SK-N-SH (cell line): ENCODE measurements at regions not wholly inside any gene's neighbourhood (a gene's known extent, or its start where the extent isn't known, plus 50 kb on each side); places are given as distances from the start of the nearest gene placed in this dataset.

Experiments used
- CTCF ChIA-PET: fragments of 300-600, 350-600 bp; formaldehyde crosslinking; extraction: SDS; loops from one replicate; lab custom pipeline; 2021; lab: Yijun Ruan, JAX
- POLR2A ChIA-PET: fragments of 350-600 bp; sonication (Branson Sonifier 250); formaldehyde crosslinking; extraction: SDS; loops from one replicate; lab custom pipeline; 2020; ENCODE audit warnings: antibody characterized with exemption, inconsistent platforms; lab: Yijun Ruan, JAX
- DNase-seq: peaks from one replicate; pipeline ENCODE4 v3.0.0; 2012
- H2AFZ ChIP-seq: fragments of 200-600 bp; sonication (generic); 2 replicates; pipeline ENCODE4 v1.8.1; 2016; ENCODE audit warnings: antibody characterized with exemption, mild to moderate bottlenecking, low read depth
- H3F3A ChIP-seq: fragments of 200-600 bp; sonication (generic); replicated peaks from 2 replicates; pipeline ENCODE3; 2016; ENCODE audit warnings: antibody characterized with exemption, mild to moderate bottlenecking; ENCODE audit not compliant: insufficient read depth
- H3K27ac ChIP-seq, 2 experiments: fragments of 200-500 bp in 1 of 2; fragments of 200-600 bp in 1 of 2; sonication (Bioruptor generic) in 1 of 2; sonication (generic), shearing (Covaris generic) in 1 of 2; 2 replicates each; pipeline versions ENCODE4 v1.5.1 to v1.6.1; 2014 to 2016; ENCODE audit warnings: low read depth in 2 of 2, inconsistent platforms in 1 of 2, low read length in 1 of 2, mild to moderate bottlenecking in 1 of 2, mixed read lengths in 1 of 2
- H3K27me3 ChIP-seq: fragments of 200-600 bp; sonication (generic), shearing (Covaris generic); 2 replicates; pipeline ENCODE4 v1.6.1; 2016; ENCODE audit warnings: mixed run types; ENCODE audit not compliant: insufficient read depth
- H3K36me3 ChIP-seq, 2 experiments: fragments of 200-500 bp in 1 of 2; fragments of 200-600 bp in 1 of 2; sonication (Bioruptor generic) in 1 of 2; sonication (generic) in 1 of 2; replicated peaks in 1 of 2; 2 replicates each; pipeline versions ENCODE3 to v1.5.1; 2014 to 2016; ENCODE audit warnings: low read length in 1 of 2, mild to moderate bottlenecking in 1 of 2; ENCODE audit not compliant: insufficient read depth in 2 of 2, control insufficient read depth in 1 of 2
- H3K4me1 ChIP-seq, 2 experiments: fragments of 200-500 bp in 1 of 2; fragments of 200-600 bp in 1 of 2; sonication (Bioruptor generic) in 1 of 2; sonication (generic), shearing (Covaris generic) in 1 of 2; 2 replicates each; pipeline versions ENCODE4 v1.5.1 to v1.6.1; 2014 to 2016; ENCODE audit warnings: low read depth in 1 of 2, low read length in 1 of 2, mixed run types in 1 of 2; ENCODE audit not compliant: insufficient read depth in 2 of 2, control insufficient read depth in 1 of 2
- H3K4me2 ChIP-seq: fragments of 200-600 bp; sonication (generic), shearing (Covaris generic); 2 replicates; pipeline ENCODE4 v1.6.1; 2017; ENCODE audit warnings: mixed run types
- H3K4me3 ChIP-seq, 2 experiments: fragments of 200-500 bp in 1 of 2; fragments of 200-600 bp in 1 of 2; sonication (Bioruptor generic) in 1 of 2; sonication (generic), shearing (Covaris generic) in 1 of 2; 2 replicates each; pipeline versions ENCODE4 v1.5.1 to v1.8.1; 2014 to 2016; ENCODE audit warnings: low read depth in 2 of 2, inconsistent platforms in 1 of 2, low read length in 1 of 2, mild to moderate bottlenecking in 1 of 2, mixed read lengths in 1 of 2, moderate library complexity in 1 of 2
- H3K79me2 ChIP-seq: fragments of 200-600 bp; sonication (generic); 2 replicates; pipeline ENCODE4 v1.8.1; 2017; ENCODE audit warnings: mild to moderate bottlenecking; ENCODE audit not compliant: insufficient read depth
- H3K9ac ChIP-seq: fragments of 200-600 bp; sonication (generic); 2 replicates; pipeline ENCODE4 v1.6.1; 2017; ENCODE audit warnings: mixed run types
- H3K9me2 ChIP-seq: fragments of 200-600 bp; sonication (generic); 2 replicates; pipeline ENCODE4 v1.6.1; 2017; ENCODE audit warnings: mixed run types
- H3K9me3 ChIP-seq: fragments of 200-600 bp; sonication (generic); 2 replicates; pipeline ENCODE4 v1.6.1; 2017; ENCODE audit warnings: mixed run types, mild to moderate bottlenecking, moderate library complexity
- H4K20me1 ChIP-seq: fragments of 200-600 bp; sonication (generic); 2 replicates; pipeline ENCODE4 v1.6.1; 2017; ENCODE audit warnings: mild to moderate bottlenecking, mixed run types; ENCODE audit not compliant: insufficient read depth
- ELF1 ChIP-seq: IDR thresholded peaks from 2 replicates; pipeline ENCODE4 v1.4.0; 2012
- EZH2phosphoT487 ChIP-seq: fragments of 200-600 bp; sonication (generic); IDR thresholded peaks from 2 replicates; pipeline ENCODE4 v1.6.1; 2017; ENCODE audit warnings: low read depth, mixed run types, mild to moderate bottlenecking, antibody characterized with exemption, moderate library complexity, borderline replicate concordance
- FOXJ3 ChIP-seq: sonication (generic); formaldehyde crosslinking; IDR thresholded peaks from 2 replicates; pipeline ENCODE4 v1.5.1; 2020; ENCODE audit warnings: mild to moderate bottlenecking, missing genetic modification reagents
- GABPA ChIP-seq: IDR thresholded peaks from 2 replicates; pipeline ENCODE4 v1.4.0; 2012; ENCODE audit warnings: low read depth, mild to moderate bottlenecking
- GATA2 ChIP-seq: sonication (generic); formaldehyde crosslinking; IDR thresholded peaks from 2 replicates; pipeline ENCODE4 v1.5.0; 2020; ENCODE audit warnings: mild to moderate bottlenecking, missing genetic modification reagents
- MAX ChIP-seq: IDR thresholded peaks from 2 replicates; pipeline ENCODE4 v1.4.0; 2012; ENCODE audit warnings: low read depth
- MXI1 ChIP-seq: IDR thresholded peaks from 2 replicates; pipeline ENCODE4 v1.6.1; 2012; ENCODE audit warnings: mild to moderate bottlenecking, low read depth, low read length, improper control_type of control experiment
- PBX3 ChIP-seq: IDR thresholded peaks from 2 replicates; pipeline ENCODE4; 2012
- POLR2AphosphoS5 ChIP-seq: IDR thresholded peaks from 2 replicates; pipeline ENCODE4 v1.6.1; 2012; ENCODE audit warnings: low read depth, low read length
- RAD21 ChIP-seq: IDR thresholded peaks from 2 replicates; pipeline ENCODE4 v1.6.1; 2012; ENCODE audit warnings: mild to moderate bottlenecking, low read length
- RXRA ChIP-seq: IDR thresholded peaks from 2 replicates; pipeline ENCODE4 v1.4.0; 2012; ENCODE audit warnings: low read depth, mild to moderate bottlenecking, borderline replicate concordance
- SMC3 ChIP-seq: IDR thresholded peaks from 2 replicates; pipeline ENCODE4 v1.6.1; 2012; ENCODE audit warnings: low read depth, low read length, improper control_type of control experiment
- TCF12 ChIP-seq: IDR thresholded peaks from 2 replicates; pipeline ENCODE4 v1.4.0; 2012
- WGBS: methylation state at CpG from one replicate; pipeline ENCODE4 v1.1.6; 2017; ENCODE audit warnings: low lambda C conversion rate; 5-methylcytosine and 5-hydroxymethylcytosine counted together
- TF ChIP-seq, protein P1 (sequence below): IDR thresholded peaks from 2 replicates; pipeline ENCODE4 v1.4.0; 2012; ENCODE audit warnings: low read depth, borderline replicate concordance
- TF ChIP-seq, protein P2 (sequence below): fragments of 150-350 bp; IDR thresholded peaks from 2 replicates; pipeline ENCODE4 v1.6.1; 2017; ENCODE audit warnings: antibody characterized with exemption, low read length, low read depth, borderline replicate concordance
- TF ChIP-seq, protein P3 (sequence below): fragments of 150-350 bp; IDR thresholded peaks from 2 replicates; pipeline ENCODE4 v1.6.1; 2016; ENCODE audit warnings: mild to moderate bottlenecking, low read depth, low read length
- TF ChIP-seq, protein P4 (sequence below): IDR thresholded peaks from 2 replicates; pipeline ENCODE4 v1.6.1; 2012; ENCODE audit warnings: mild to moderate bottlenecking, low read depth, low read length, moderate library complexity

- no peaks in the 10 kb centered on the region; a peak in 1 of 4 replicates for H3K4me1 ChIP-seq
- H3K36me3 ChIP-seq, result no peaks in the 10 kb centered on the region
- H3F3A ChIP-seq, result no peaks in the 10 kb centered on the region
- H3K9ac ChIP-seq, result no peak overlapping the region
- H3K79me2 ChIP-seq, result no peaks in the 10 kb centered on the region
- no peaks in the 10 kb centered on the region for H4K20me1 ChIP-seq
- H3K9me3 ChIP-seq, result no peaks in the 10 kb centered on the region
- 60% methylated on average over 6 of the region's 6 CpGs for WGBS
- H3K9me2 ChIP-seq, result no peaks in the 10 kb centered on the region
- TF ChIP-seq RAD21 (no peak), GABPA (no peak), SMC3 (no peak), EZH2phosphoT487 (no peak), RXRA (no peak)
- TF ChIP-seq, protein P1, sequence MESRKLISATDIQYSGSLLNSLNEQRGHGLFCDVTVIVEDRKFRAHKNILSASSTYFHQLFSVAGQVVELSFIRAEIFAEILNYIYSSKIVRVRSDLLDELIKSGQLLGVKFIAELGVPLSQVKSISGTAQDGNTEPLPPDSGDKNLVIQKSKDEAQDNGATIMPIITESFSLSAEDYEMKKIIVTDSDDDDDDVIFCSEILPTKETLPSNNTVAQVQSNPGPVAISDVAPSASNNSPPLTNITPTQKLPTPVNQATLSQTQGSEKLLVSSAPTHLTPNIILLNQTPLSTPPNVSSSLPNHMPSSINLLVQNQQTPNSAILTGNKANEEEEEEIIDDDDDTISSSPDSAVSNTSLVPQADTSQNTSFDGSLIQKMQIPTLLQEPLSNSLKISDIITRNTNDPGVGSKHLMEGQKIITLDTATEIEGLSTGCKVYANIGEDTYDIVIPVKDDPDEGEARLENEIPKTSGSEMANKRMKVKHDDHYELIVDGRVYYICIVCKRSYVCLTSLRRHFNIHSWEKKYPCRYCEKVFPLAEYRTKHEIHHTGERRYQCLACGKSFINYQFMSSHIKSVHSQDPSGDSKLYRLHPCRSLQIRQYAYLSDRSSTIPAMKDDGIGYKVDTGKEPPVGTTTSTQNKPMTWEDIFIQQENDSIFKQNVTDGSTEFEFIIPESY, result no peak
- TF ChIP-seq, protein P2, sequence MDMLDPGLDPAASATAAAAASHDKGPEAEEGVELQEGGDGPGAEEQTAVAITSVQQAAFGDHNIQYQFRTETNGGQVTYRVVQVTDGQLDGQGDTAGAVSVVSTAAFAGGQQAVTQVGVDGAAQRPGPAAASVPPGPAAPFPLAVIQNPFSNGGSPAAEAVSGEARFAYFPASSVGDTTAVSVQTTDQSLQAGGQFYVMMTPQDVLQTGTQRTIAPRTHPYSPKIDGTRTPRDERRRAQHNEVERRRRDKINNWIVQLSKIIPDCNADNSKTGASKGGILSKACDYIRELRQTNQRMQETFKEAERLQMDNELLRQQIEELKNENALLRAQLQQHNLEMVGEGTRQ, result no peak
- H3K4me2 ChIP-seq, result no peak overlapping the region
- H2AFZ ChIP-seq, result no peak overlapping the region
- ChIA-PET CTCF (no interaction called here), POLR2A (no interaction called here)
- H3K27ac ChIP-seq, result peak overlapping the region in 1 of 2 experiments; percentile 43; a peak in 1 of 4 replicates
- no peaks in the 10 kb centered on the region for H3K27me3 ChIP-seq
- H3K4me3 ChIP-seq, result no peak overlapping the region
- DNase-seq, result no peak
Observed at GRCh38 chr6:121999456-122000065, 399.9 kb upstream of the HSF2 start.

GRCh38 chr6:122005661-122006060, 393.8 kb upstream of the HSF2 start:
- ChIA-PET POLR2A (no interaction called here), CTCF (no interaction called here)
- no peak overlapping the region for H3K4me2 ChIP-seq
- no peaks in the 10 kb centered on the region for H3K27me3 ChIP-seq
- H4K20me1 ChIP-seq, result no peaks in the 10 kb centered on the region
- no peaks in the 10 kb centered on the region for H3K9me2 ChIP-seq
- DNase-seq, result no peak
- no peaks in the 10 kb centered on the region for H3K36me3 ChIP-seq
- no peaks in the 10 kb centered on the region for H3F3A ChIP-seq
- H3K4me3 ChIP-seq, result no peak overlapping the region
- 48% methylated on average over 3 of the region's 3 CpGs for WGBS
- H3K4me1 ChIP-seq, result peaks cover 2 to 12% of the 10 kb centered on the region in 2 experiments; a peak in 3 of 4 replicates
- H3K27ac ChIP-seq, result no peak overlapping the region
- peak overlapping the region; percentile 12; the same call in 1 of the 2 replicates for H2AFZ ChIP-seq
- no peak overlapping the region for H3K9ac ChIP-seq
- H3K9me3 ChIP-seq, result no peaks in the 10 kb centered on the region
- no peaks in the 10 kb centered on the region for H3K79me2 ChIP-seq
- TF ChIP-seq, protein P2, result no peak
- TF ChIP-seq ELF1, result no peak
- no peak for TF ChIP-seq RAD21
- no peak for TF ChIP-seq MAX
- TF ChIP-seq, protein P3, sequence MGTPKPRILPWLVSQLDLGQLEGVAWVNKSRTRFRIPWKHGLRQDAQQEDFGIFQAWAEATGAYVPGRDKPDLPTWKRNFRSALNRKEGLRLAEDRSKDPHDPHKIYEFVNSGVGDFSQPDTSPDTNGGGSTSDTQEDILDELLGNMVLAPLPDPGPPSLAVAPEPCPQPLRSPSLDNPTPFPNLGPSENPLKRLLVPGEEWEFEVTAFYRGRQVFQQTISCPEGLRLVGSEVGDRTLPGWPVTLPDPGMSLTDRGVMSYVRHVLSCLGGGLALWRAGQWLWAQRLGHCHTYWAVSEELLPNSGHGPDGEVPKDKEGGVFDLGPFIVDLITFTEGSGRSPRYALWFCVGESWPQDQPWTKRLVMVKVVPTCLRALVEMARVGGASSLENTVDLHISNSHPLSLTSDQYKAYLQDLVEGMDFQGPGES, result no peak
- TF ChIP-seq MXI1, result no peak
- no peak for TF ChIP-seq PBX3
- TF ChIP-seq GATA2 (CRISPR knock-in tag), result no peak
- TF ChIP-seq POLR2AphosphoS5, result no peak
- no peak for TF ChIP-seq FOXJ3 (CRISPR knock-in tag)
- TF ChIP-seq, protein P4, sequence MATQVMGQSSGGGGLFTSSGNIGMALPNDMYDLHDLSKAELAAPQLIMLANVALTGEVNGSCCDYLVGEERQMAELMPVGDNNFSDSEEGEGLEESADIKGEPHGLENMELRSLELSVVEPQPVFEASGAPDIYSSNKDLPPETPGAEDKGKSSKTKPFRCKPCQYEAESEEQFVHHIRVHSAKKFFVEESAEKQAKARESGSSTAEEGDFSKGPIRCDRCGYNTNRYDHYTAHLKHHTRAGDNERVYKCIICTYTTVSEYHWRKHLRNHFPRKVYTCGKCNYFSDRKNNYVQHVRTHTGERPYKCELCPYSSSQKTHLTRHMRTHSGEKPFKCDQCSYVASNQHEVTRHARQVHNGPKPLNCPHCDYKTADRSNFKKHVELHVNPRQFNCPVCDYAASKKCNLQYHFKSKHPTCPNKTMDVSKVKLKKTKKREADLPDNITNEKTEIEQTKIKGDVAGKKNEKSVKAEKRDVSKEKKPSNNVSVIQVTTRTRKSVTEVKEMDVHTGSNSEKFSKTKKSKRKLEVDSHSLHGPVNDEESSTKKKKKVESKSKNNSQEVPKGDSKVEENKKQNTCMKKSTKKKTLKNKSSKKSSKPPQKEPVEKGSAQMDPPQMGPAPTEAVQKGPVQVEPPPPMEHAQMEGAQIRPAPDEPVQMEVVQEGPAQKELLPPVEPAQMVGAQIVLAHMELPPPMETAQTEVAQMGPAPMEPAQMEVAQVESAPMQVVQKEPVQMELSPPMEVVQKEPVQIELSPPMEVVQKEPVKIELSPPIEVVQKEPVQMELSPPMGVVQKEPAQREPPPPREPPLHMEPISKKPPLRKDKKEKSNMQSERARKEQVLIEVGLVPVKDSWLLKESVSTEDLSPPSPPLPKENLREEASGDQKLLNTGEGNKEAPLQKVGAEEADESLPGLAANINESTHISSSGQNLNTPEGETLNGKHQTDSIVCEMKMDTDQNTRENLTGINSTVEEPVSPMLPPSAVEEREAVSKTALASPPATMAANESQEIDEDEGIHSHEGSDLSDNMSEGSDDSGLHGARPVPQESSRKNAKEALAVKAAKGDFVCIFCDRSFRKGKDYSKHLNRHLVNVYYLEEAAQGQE, result no peak
- no peak for TF ChIP-seq TCF12
